NCI-H2196 (cell line): ENCODE measurements at regions not wholly inside any gene's neighbourhood (a gene's known extent, or its start where the extent isn't known, plus 50 kb on each side); places are given as distances from the start of the nearest gene placed in this dataset.
"Not testable (repeated sequence)": the region's sequence is repeated elsewhere in the genome, so short reads cannot be mapped to it uniquely, and the experiment has no call there.

Source experiments
- DNase-seq: peaks from one replicate; lab custom pipeline; 2025; ENCODE audit not compliant: unreplicated experiment; lab: John Stamatoyannopoulos, UW

GRCh38 chr3:18237251-18238005 lies 187.7 kb downstream of the SATB1 start:
- no peak for DNase-seq

- DNase-seq: no peak
Observed at GRCh38 chr3:18236726-18237125, 188.4 kb downstream of the SATB1 start.

GRCh38 chr3:18234717-18235335 lies 190.3 kb downstream of the SATB1 start:
- no peak for DNase-seq

GRCh38 chr3:18233987-18234716 lies 191.0 kb downstream of the SATB1 start:
- DNase-seq: no peak

GRCh38 chr3:18232317-18232716 lies 192.8 kb downstream of the SATB1 start:
- no peak for DNase-seq

- DNase-seq: no peak
Observed at GRCh38 chr3:18228060-18228459, 197.1 kb downstream of the SATB1 start.

GRCh38 chr3:18225709-18226108 lies 199.4 kb downstream of the SATB1 start:
- DNase-seq: no peak

GRCh38 chr3:18224426-18224825 lies 200.7 kb downstream of the SATB1 start:
- no peak for DNase-seq

- no peak for DNase-seq
Observed at GRCh38 chr3:18223974-18224373, 201.2 kb downstream of the SATB1 start.

- DNase-seq: no peak
Observed at GRCh38 chr3:18223571-18223970, 201.6 kb downstream of the SATB1 start.

GRCh38 chr3:18222686-18223085 lies 202.5 kb downstream of the SATB1 start:
- DNase-seq: no peak

GRCh38 chr3:18217507-18218174 lies 207.5 kb downstream of the SATB1 start:
- DNase-seq: no peak

GRCh38 chr3:18216996-18217395 lies 208.1 kb downstream of the SATB1 start:
- no peak for DNase-seq

- DNase-seq: no peak
Observed at GRCh38 chr3:18215639-18216038, 209.5 kb downstream of the SATB1 start.

- DNase-seq: no peak
Observed at GRCh38 chr3:18211116-18211515, 214.0 kb downstream of the SATB1 start.

GRCh38 chr3:18208856-18209255 lies 216.3 kb downstream of the SATB1 start:
- no peak for DNase-seq

- DNase-seq: no peak
Observed at GRCh38 chr3:18208091-18208490, 217.0 kb downstream of the SATB1 start.

GRCh38 chr3:18207226-18207625 lies 217.9 kb downstream of the SATB1 start:
- no peak for DNase-seq

GRCh38 chr3:18205701-18206100 lies 219.4 kb downstream of the SATB1 start:
- not testable (repeated sequence) for DNase-seq

GRCh38 chr3:18201315-18201714 lies 223.8 kb downstream of the SATB1 start:
- no peak for DNase-seq

- no peak for DNase-seq
Observed at GRCh38 chr3:18199757-18200156, 225.4 kb downstream of the SATB1 start.

- DNase-seq: no peak
Observed at GRCh38 chr3:18195836-18196235, 229.3 kb downstream of the SATB1 start.
